GM19035 (cell line): ENCODE measurements at regions not wholly inside any gene's neighbourhood (a gene's known extent, or its start where the extent isn't known, plus 50 kb on each side); places are given as distances from the start of the nearest gene placed in this dataset.
"Not testable (repeated sequence)": the region's sequence is repeated elsewhere in the genome, so short reads cannot be mapped to it uniquely, and the experiment has no call there.

Experiments used
- ATAC-seq: cut with Tn5 transposase; IDR thresholded peaks from one replicate; pipeline ENCODE4 v1.9.1; 2021; ENCODE audit not compliant: unreplicated experiment

- ATAC-seq = peak; percentile 54
Measured at GRCh38 chr3:29171043-29171990, 109.6 kb upstream of the RBMS3 start.

DNA sequence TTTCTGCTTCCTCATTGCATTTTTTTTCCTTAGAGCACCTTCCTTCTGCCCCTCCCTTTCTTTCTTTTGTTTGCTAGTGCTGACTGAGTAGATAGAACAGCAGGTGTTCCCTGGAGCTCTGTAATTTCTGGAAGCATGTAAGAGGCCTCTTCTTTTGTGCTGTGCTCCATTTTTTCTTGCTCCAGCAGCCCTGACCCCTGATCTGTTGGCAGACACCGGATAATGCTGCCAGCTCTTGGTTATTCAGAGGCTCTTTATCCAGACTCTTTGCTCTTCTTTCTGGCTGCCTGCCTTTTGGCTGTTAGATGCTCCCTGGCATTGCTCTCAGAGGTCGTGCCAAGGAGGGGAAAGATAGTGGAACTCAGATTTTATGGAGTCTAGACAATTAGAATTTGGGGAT is 104.4 kb upstream of the RBMS3 start:
- no peak for ATAC-seq

- ATAC-seq = no peak
Measured at GRCh38 chr3:29178809-29179793, 101.8 kb upstream of the RBMS3 start.

DNA sequence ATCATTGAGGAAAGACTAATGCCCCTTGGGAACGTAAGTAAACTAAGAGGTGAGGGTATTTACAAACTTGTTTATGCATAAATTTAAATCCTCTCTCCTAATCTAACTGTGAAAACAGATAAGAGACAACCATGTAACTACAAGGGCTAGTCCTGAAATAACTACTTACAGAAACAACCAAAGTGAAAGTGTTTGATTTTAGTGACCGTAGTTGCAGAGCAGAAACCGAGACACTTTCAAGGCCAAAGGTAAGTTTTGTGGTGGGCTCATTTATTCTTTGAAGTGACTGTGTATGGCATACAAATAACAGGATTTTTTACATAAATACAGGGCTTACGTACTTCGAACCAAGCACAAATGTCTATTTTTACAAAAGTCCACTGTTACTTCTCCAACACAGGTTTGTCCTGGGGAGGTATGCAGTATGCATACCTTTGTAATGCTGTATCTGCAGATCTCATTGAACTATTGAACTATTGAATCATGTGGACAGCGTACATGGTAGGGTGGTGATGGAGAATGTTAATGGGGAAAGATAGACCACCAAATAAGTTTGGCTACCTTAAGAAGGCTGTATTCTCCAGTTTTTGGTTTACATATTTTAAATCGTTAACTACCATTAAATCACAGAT is 99.6 kb upstream of the RBMS3 start:
- ATAC-seq = peak; percentile 58

DNA sequence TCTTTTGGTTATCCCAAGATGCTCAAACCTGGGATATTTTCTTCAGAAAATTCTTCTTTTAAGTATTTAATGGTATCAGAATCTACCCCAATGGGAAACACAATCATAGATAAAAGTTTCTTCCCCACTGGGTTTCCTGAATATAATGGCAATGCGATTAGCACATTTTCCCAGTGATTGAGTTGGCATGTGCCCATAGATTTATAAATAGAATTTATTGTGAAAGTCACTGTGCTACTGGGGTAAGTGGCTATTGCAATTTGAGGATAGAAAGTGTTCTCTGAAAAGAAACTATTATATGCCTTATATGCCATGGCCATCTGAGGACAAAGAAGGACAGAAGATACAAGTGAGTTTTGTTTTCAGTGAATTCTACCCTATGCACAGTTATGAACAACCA is 99.0 kb upstream of the RBMS3 start:
- no peak for ATAC-seq

DNA sequence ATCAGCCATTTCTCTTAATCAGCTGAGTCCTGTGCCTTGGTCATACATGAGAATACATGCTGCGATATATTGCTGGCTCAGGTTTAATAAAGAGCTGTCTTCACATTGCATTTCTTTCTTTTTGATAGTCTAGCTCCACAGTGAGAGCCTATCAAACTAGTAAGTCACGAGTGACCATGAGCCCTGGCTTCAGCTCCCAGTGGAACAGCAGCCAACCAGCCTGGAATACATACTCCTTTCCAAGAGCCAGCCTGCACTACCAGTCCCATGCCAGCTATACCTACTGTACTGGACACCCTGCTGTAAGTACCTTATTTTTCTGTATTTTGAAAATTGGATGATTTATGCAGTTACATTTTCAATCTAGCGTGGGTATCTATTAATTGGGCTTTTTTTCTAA is 98.0 kb upstream of the RBMS3 start:
- ATAC-seq = not testable (repeated sequence)

- ATAC-seq = no peak
Measured at GRCh38 chr3:29183346-29184087, 97.4 kb upstream of the RBMS3 start.

DNA sequence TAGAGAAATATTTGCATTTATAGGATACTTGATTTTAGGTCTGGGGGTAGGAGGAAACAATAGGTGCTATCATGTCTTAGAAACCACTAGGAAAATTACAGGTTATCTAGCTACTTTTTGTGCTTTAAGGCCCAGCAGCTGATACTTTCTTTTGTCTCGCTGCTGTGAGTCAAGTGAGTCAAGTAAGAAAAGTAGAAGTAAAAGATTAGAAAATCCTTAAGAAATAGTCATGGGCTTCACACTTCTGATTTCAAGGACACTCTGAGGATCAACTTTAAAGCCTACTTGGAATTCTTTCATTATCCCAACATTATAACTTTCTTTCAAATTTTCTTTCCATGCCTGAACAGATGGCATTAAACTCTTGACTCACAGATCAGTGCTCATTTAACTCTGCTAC is 95.2 kb upstream of the RBMS3 start:
- ATAC-seq = no peak

- ATAC-seq = no peak
Measured at GRCh38 chr3:29186131-29186599, 94.7 kb upstream of the RBMS3 start.

GRCh38 chr3:29186982-29187725 is 93.7 kb upstream of the RBMS3 start:
- no peak for ATAC-seq

DNA sequence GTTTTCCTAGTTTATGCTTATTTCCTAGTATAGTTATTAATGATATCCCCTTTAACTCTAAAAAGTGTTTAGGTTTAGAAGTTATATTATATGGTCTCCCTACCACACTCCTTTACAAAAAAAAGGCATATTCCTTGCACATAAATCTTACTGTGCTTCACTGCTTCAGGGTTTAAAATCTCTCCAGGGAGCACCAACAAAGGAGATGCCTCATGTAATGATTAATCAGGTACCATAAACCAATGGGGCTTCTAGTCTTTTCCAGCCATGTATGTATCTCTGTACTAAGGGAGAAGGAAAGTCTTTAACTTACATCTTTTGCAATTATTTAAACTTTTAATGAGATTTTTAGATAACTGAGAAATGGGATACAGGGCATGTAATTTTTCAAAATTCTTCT is 91.5 kb upstream of the RBMS3 start:
- ATAC-seq = no peak

- no peak for ATAC-seq
Measured at GRCh38 chr3:29194139-29194538, 86.7 kb upstream of the RBMS3 start.

- ATAC-seq = no peak
Measured at GRCh38 chr3:29195056-29195455, 85.8 kb upstream of the RBMS3 start.

GRCh38 chr3:29201604-29202003 is 79.3 kb upstream of the RBMS3 start:
- ATAC-seq = no peak

- no peak for ATAC-seq
Measured at GRCh38 chr3:29202378-29202777, 78.5 kb upstream of the RBMS3 start.

DNA sequence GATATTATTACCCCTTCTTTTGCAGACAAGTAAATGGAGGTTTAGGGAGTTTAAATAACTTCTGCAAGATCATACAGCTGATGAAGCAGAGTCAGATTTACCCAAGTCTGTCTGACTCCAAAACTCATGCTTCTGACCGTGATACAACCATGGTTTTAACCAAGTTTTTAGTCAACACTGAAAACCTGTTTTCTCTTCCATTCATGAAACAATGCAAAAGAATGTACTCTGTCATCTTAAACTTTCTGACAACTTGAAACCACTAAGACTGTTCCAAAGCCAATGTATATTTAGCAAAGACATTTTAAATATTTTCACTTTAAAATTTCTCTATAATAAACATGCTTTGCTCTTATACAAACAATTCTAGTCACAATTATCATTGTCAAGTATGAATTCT is 77.0 kb upstream of the RBMS3 start:
- ATAC-seq = no peak

GRCh38 chr3:29207427-29207826 is 73.4 kb upstream of the RBMS3 start:
- no peak for ATAC-seq

- ATAC-seq = no peak
Measured at GRCh38 chr3:29212789-29213433, 68.0 kb upstream of the RBMS3 start.

DNA sequence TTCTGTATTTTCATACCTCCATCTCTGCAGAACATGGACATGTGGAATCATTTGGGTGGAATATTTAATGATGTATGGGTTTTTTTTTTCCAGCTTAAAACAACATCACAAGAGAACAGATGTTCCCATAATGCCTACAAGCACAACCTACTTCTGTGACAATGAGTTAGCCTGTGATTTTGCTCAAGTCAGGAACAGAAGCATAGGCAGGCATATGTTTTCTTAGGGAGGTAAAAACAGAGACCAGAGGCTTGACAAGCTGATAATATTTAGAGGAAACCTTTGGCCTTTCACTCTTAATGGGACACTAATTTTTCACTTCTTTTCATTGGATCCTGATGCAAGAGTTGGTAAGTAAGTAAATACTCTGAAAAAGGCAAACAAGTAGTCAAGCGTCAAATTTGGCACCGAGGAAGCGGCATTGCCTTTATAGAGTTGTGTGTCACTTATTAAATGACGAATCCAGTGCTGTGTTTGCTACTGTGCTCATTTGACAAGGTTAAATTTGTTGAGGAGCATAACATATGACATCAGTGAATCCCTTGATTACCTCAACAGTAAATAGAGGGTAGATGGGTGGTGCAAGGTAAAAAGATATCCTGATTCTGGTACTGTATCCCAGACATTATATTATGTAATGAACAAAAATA is 66.7 kb upstream of the RBMS3 start:
- no peak for ATAC-seq
